HG02943 (cell line): ENCODE measurements at regions not wholly inside any gene's neighbourhood (a gene's known extent, or its start where the extent isn't known, plus 50 kb on each side); places are given as distances from the start of the nearest gene placed in this dataset.

Source experiments
- ATAC-seq: cut with Tn5 transposase; IDR thresholded peaks from one replicate; pipeline ENCODE4 v1.9.1; 2021; ENCODE audit warnings: mild to moderate bottlenecking, low read depth, moderate library complexity; ENCODE audit not compliant: unreplicated experiment

GRCh38 chr3:115438799-115439198 is 184.5 kb upstream of the GAP43 start:
- no peak for ATAC-seq

GRCh38 chr3:115445559-115445958 is 177.8 kb upstream of the GAP43 start:
- no peak for ATAC-seq

- no peak for ATAC-seq
Measured at GRCh38 chr3:115448851-115449250, 174.5 kb upstream of the GAP43 start.

GRCh38 chr3:115450036-115450435 is 173.3 kb upstream of the GAP43 start:
- no peak for ATAC-seq

DNA sequence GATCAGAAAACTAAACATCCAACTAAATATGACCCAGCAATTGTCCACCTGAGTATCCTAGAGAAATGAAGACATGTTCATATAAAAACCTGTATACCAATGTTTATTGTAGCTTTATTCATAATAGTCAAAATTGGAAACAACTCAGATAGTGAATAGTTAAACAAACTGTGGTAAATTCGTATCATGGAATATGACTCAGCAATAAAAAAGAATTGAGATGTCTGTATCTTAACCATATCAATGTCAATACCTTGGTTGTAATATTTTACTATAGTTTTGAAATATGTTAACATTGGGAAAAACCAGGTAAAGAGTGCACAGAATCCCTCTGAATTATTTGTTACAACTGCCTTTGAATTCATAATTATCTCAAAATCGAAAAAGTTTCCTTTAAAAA is 159.3 kb upstream of the GAP43 start:
- no peak for ATAC-seq

GRCh38 chr3:115469649-115470048 is 153.7 kb upstream of the GAP43 start:
- peak; percentile 68 for ATAC-seq

DNA sequence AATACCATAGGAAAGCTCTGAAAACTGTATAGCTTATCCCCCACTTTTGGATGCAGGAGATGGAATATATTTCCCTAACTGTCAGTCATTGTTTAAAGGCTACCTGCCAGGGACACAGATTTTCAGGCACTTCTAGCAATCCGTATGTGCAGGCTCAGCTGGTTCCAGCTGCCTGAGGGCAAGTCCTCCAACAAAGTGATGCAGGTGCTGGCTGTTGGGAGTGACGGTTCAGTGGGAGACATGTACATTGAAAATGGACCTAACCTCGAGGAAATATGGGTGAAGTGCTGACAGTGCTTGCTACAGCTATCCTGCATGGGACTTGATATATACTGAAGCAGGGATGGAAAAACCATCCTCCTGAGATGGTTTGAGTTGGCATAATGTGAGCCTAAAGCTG is 153.1 kb upstream of the GAP43 start:
- ATAC-seq, result no peak

- no peak for ATAC-seq
Measured at GRCh38 chr3:115475178-115476041, 147.9 kb upstream of the GAP43 start.

- ATAC-seq, result no peak
Measured at GRCh38 chr3:115476472-115476871, 146.8 kb upstream of the GAP43 start.

DNA sequence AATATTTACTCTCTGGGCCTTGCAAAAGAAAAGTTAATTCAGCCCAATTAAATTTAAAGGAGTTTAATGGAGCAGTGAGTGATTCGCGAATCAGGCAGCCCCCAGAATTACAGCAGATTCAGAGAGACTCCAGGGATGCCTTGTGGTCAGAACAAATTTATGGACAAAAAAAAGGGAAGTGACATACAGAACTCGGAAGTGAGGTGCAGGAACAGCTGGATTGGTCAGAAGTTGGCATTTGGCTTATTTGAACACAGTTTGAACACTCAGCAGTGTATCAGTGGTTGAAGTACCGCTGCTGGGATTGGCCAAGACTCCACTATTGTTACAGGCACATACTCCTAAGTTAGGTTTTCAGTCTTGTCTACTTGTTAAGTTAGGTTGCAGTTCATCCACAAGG is 145.0 kb upstream of the GAP43 start:
- ATAC-seq, result no peak

- ATAC-seq, result no peak
Measured at GRCh38 chr3:115486880-115487279, 136.4 kb upstream of the GAP43 start.

DNA sequence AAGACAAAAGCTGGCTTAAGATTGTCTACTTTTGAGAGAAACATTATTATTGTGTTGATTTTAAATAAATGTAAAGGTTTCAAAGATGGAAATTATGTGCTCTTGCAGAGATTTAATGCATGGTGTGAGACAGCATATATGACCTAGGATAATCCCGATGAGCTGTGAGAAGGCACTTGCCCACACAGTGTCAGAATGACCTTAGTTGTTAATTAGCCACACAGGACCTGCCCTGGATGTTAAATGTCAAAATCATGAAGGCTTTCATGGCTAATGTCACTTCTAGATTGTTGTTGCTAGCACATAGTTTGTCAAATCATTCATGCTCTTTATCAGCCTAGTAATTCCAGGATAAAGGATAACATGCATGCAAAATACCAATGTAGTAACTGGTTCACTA is 135.3 kb upstream of the GAP43 start:
- ATAC-seq, result no peak

DNA sequence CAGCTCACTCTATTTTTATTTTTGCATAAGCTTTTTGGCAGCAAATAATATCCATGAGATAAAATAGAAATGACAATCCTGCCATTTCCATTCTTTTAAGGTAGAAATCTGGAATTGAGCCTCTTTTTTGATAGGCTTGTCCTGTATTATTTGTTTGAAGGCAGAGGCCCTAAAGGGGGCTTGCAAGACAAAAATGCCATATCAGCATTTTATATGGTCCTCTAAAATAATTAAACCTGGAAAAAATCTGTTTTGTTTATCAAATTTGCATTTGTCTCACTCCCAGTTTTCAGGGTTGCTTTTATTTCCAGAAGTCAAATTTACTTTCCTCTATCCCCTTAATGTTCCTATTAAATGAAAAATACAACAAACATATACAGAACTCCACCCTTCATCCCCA is 134.9 kb upstream of the GAP43 start:
- no peak for ATAC-seq

- ATAC-seq, result no peak
Measured at GRCh38 chr3:115494826-115495225, 128.5 kb upstream of the GAP43 start.

DNA sequence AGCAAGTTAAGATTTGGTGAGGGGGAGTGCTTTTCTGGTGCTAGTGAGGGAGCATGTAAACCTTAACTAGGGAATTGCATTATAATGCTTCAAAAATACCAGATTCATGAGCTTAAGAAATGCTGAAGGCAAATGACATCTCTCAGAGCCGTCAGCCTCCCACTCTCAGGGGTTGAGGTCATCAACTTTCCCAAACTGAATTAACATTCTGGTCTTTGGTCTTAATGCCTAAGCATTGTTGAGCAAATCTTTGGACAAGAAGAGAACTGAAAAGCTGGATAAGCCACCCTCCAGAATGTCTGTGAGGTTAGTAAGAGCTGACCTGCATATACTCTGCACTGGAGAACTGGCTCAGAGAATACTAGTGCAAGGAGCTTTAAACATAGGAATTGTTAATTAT is 124.9 kb upstream of the GAP43 start:
- no peak for ATAC-seq

DNA sequence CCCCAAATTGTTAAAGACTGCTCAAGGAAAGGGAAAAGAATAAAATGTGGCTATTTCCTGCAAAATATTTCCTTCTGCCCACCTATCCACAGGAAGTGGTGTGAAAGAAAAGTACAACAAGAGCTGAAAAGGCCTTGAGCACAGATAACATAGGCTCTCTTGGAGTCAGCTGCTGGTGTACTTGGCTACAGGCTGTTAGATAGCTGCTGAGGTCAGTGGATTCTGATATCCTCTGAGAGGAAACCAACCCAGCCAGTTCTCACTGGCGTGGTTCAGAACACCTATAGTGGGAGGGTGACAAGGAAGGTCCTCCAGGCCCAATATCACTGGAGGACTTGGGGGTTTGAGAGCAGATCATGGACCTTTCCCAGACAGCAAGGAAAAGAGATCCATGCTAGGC is 124.4 kb upstream of the GAP43 start:
- ATAC-seq, result no peak

- no peak for ATAC-seq
Measured at GRCh38 chr3:115499666-115500065, 123.6 kb upstream of the GAP43 start.

GRCh38 chr3:115500795-115501194 is 122.5 kb upstream of the GAP43 start:
- ATAC-seq, result no peak

GRCh38 chr3:115502128-115502527 is 121.2 kb upstream of the GAP43 start:
- no peak for ATAC-seq

- ATAC-seq, result no peak
Measured at GRCh38 chr3:115503394-115503793, 119.9 kb upstream of the GAP43 start.

DNA sequence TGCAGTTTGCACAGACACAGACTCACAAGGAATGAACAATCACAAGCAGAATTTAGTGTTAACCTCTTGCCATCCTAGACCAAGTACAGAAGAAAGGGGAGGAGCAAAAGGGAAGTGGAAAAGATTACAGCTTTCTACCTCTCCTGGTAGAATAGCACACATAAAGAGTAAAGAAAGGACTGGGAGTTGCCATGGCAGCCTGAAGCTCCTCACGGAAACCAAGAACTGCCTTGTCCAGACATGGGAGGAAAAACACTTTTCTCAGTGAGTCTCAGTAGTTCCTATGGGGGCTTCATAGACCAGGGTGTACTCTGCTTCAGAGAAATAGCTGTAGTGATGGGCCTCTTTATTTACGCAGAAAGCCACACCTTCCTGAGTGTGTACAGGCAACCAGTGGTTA is 114.7 kb upstream of the GAP43 start:
- no peak for ATAC-seq

DNA sequence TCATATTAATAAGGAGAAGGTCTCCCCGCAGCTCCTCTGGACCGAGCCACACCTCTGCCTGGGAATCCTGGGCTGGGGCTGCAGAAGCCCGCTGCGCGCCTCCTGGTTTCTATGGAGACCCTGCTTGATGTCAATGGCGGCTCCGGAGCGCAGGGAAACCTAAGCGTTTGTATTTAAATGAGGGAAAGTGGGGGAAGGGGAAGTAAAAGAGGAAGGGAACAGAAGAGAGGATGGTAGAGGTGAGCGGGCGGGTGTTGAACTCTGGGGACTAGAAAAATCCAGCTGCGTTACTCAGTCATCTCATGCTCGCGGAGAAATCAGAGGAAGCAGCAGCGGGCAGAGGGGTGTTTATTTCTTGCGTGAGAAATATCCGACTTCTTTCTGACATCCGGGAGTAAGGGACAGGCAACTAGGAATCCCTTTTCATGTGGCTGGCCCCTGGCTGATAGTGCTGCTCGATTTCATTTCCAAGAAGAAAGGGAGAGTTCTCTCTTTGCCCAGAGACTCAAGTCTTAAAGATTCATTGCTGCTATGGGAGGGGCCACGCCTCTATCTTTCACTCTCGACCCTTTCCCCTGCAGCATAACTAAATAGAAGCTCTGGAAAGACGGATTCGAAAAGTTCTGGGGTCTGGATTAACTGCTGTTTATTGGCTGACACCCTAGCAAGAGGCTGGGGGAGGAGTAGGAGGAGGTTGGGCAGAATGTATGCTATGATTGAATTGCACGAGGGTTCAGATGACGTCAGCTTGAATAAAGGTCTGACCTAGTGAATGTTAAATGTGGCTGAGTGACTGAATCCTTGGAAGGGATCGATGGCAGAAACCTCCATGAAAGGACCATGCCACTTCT is 110.5 kb upstream of the GAP43 start:
- no peak for ATAC-seq
